AG04449 (cell line): ENCODE measurements at regions not wholly inside any gene's neighbourhood (a gene's known extent, or its start where the extent isn't known, plus 50 kb on each side); places are given as distances from the start of the nearest gene placed in this dataset.

Experiments
- CTCF ChIA-PET: fragments of 350-600 bp; formaldehyde crosslinking; extraction: SDS; loops from one replicate; lab custom pipeline; 2021; ENCODE audit warnings: antibody characterized with exemption; lab: Yijun Ruan, JAX
- POLR2A ChIA-PET: fragments of 400-600, 350-600 bp; formaldehyde crosslinking; extraction: SDS; loops from one replicate; lab custom pipeline; 2020; ENCODE audit warnings: antibody characterized with exemption, inconsistent platforms; lab: Yijun Ruan, JAX
- DNase-seq: peaks from one replicate; pipeline ENCODE4 v3.0.0-alpha.2; 2010; ENCODE audit warnings: low read depth, low spot score
- H3K4me3 ChIP-seq: 2 replicates; pipeline ENCODE4 v1.5.1; 2011; ENCODE audit warnings: low read depth, mild to moderate bottlenecking, control low read depth, low read length
- CTCF ChIP-seq: IDR thresholded peaks from one replicate; pipeline ENCODE4 v1.5.1; 2011; ENCODE audit warnings: mild to moderate bottlenecking, moderate library complexity, low read length, control low read depth, inconsistent platforms; ENCODE audit not compliant: insufficient read depth; ENCODE audit errors: missing control alignments

GRCh38 chr15:87570206-87570605 is 686.3 kb downstream of the NTRK3 start:
- CTCF ChIA-PET: interaction anchor here (0.7 to 1.0 kb wide), 2 partner anchors 13 to 674 kb away, joined by 3 read pairs; no protein-coding TSS in a partner anchor
- TF ChIP-seq CTCF: no peak
- DNase-seq: no peak
- H3K4me3 ChIP-seq: no peak overlapping the region
- POLR2A ChIA-PET: interaction anchor here (1.0 kb wide), 1 partner anchor 10 kb away, joined by 3 read pairs; no protein-coding TSS in a partner anchor

- POLR2A ChIA-PET: no interaction called here
- H3K4me3 ChIP-seq: no peak overlapping the region
- no peak for DNase-seq
- no peak for TF ChIP-seq CTCF
- CTCF ChIA-PET: interaction anchor here (1.0 kb wide), 1 partner anchor 675 kb away, joined by 3 read pairs; no protein-coding TSS in a partner anchor
These were observed 687.0 kb downstream of the NTRK3 start for GRCh38 chr15:87569581-87569980.

- no peak for TF ChIP-seq CTCF
- CTCF ChIA-PET: interaction anchor here (1.4 to 1.6 kb wide), 2 partner anchors 8 to 653 kb away, joined by 4 read pairs; no protein-coding TSS in a partner anchor
- H3K4me3 ChIP-seq: no peak overlapping the region
- DNase-seq: no peak
- POLR2A ChIA-PET: no interaction called here
These were observed 689.0 kb downstream of the NTRK3 start for GRCh38 chr15:87567406-87568030.

- no peak overlapping the region for H3K4me3 ChIP-seq
- ChIA-PET POLR2A (no interaction called here), CTCF (no interaction called here)
- TF ChIP-seq CTCF: no peak
- DNase-seq: no peak
These were observed 690.3 kb downstream of the NTRK3 start for GRCh38 chr15:87566236-87566635.

GRCh38 chr15:87564681-87565080 is 691.9 kb downstream of the NTRK3 start:
- POLR2A ChIA-PET: no interaction called here
- CTCF ChIA-PET: no interaction called here
- TF ChIP-seq CTCF: no peak
- H3K4me3 ChIP-seq: no peak overlapping the region
- DNase-seq: no peak

GRCh38 chr15:87563869-87564268 is 692.7 kb downstream of the NTRK3 start:
- ChIA-PET POLR2A (no interaction called here), CTCF (no interaction called here)
- TF ChIP-seq CTCF: no peak
- no peak for DNase-seq
- no peak overlapping the region for H3K4me3 ChIP-seq
